ENCODE measurements at regions not wholly inside any gene's neighbourhood (a gene's known extent, or its start where the extent isn't known, plus 50 kb on each side); places are given as distances from the start of the nearest gene placed in this dataset.
"Not testable (repeated sequence)": the region's sequence is repeated elsewhere in the genome, so short reads cannot be mapped to it uniquely, and the experiment has no call there.

GRCh38 chr4:101696276-101697010 is 94.1 kb upstream of the BANK1 start:
- TF ChIP-seq CTCF (IDR thresholded peaks at IDR 0.05; ENCODE audit: control insufficient read depth, insufficient read depth, low read depth, low read length, missing control alignments) = no peak
- H3K4me3 ChIP-seq (ENCODE audit: control insufficient read depth, low read depth, low read length) = no peak overlapping the region
- no peak for DNase-seq (ENCODE audit: low read depth)

- no peak for DNase-seq (ENCODE audit: low read depth)
- TF ChIP-seq CTCF (IDR thresholded peaks at IDR 0.05; ENCODE audit: control insufficient read depth, insufficient read depth, low read depth, low read length, missing control alignments) = no peak
- H3K4me3 ChIP-seq (ENCODE audit: control insufficient read depth, low read depth, low read length) = no peak overlapping the region
Measured at GRCh38 chr4:101695176-101695575, 95.4 kb upstream of the BANK1 start.

GRCh38 chr4:101694403-101694802 is 96.1 kb upstream of the BANK1 start:
- not testable (repeated sequence) for H3K4me3 ChIP-seq (ENCODE audit: control insufficient read depth, low read depth, low read length)

GRCh38 chr4:101693842-101694398 is 96.6 kb upstream of the BANK1 start:
- H3K4me3 ChIP-seq (ENCODE audit: control insufficient read depth, low read depth, low read length) = no peak overlapping the region
- no peak for DNase-seq (ENCODE audit: low read depth)
- no peak for TF ChIP-seq CTCF (IDR thresholded peaks at IDR 0.05; ENCODE audit: control insufficient read depth, insufficient read depth, low read depth, low read length, missing control alignments)

More at GRCh38 chr4:101694403-101694802, 96.1 kb upstream of the BANK1 start:
- DNase-seq (ENCODE audit: low read depth) = not testable (repeated sequence)

GRCh38 chr4:101689220-101689619 is 101.3 kb upstream of the BANK1 start:
- H3K4me3 ChIP-seq (ENCODE audit: control insufficient read depth, low read depth, low read length) = no peak overlapping the region
- no peak for DNase-seq (ENCODE audit: low read depth)
- no peak for TF ChIP-seq CTCF (IDR thresholded peaks at IDR 0.05; ENCODE audit: control insufficient read depth, insufficient read depth, low read depth, low read length, missing control alignments)

GRCh38 chr4:101685126-101685525 is 105.4 kb upstream of the BANK1 start:
- no peak for TF ChIP-seq CTCF (IDR thresholded peaks at IDR 0.05; ENCODE audit: control insufficient read depth, insufficient read depth, low read depth, low read length, missing control alignments)
- no peak for DNase-seq (ENCODE audit: low read depth)
- no peak overlapping the region for H3K4me3 ChIP-seq (ENCODE audit: control insufficient read depth, low read depth, low read length)

- no peak overlapping the region for H3K4me3 ChIP-seq (ENCODE audit: control insufficient read depth, low read depth, low read length)
- no peak for TF ChIP-seq CTCF (IDR thresholded peaks at IDR 0.05; ENCODE audit: control insufficient read depth, insufficient read depth, low read depth, low read length, missing control alignments)
- no peak for DNase-seq (ENCODE audit: low read depth)
Measured at GRCh38 chr4:101682946-101683345, 107.6 kb upstream of the BANK1 start.

All from AG09309 (cell line).